GM23338 (cell line): ENCODE measurements at regions not wholly inside any gene's neighbourhood (a gene's known extent, or its start where the extent isn't known, plus 50 kb on each side); places are given as distances from the start of the nearest gene placed in this dataset.

ENCODE experiments used
- ATAC-seq: fragments of 200-7000 bp; cut with Tn5 transposase; 3 replicates; pipeline ENCODE4 v1.9.1; 2020
- DNase-seq: peaks from one replicate; pipeline ENCODE4 v3.0.0-alpha.2; 2015; ENCODE audit warnings: low spot score
- H2AFZ ChIP-seq: fragments of 200-600 bp; sonication (generic); 2 replicates; pipeline ENCODE4 v1.8.0; 2016; ENCODE audit warnings: antibody characterized with exemption, mild to moderate bottlenecking, moderate library complexity
- H3F3A ChIP-seq: fragments of 200-600 bp; sonication (generic); replicated peaks from 2 replicates; pipeline ENCODE4 v1.8.0; 2017; ENCODE audit warnings: antibody characterized with exemption, mixed run types, low read depth
- H3K27ac ChIP-seq: fragments of 200-600 bp; sonication (generic); 2 replicates; pipeline ENCODE4 v1.6.1; 2016; ENCODE audit warnings: low read depth
- H3K27me3 ChIP-seq: fragments of 200-600 bp; sonication (generic); 2 replicates; pipeline ENCODE4 v1.8.0; 2016; ENCODE audit warnings: mild to moderate bottlenecking, mixed run types, moderate library complexity; ENCODE audit not compliant: insufficient read depth
- H3K36me3 ChIP-seq: fragments of 200-600 bp; sonication (generic); 2 replicates; pipeline ENCODE4 v1.8.0; 2016; ENCODE audit warnings: mild to moderate bottlenecking; ENCODE audit not compliant: insufficient read depth
- H3K4me1 ChIP-seq: fragments of 200-600 bp; sonication (generic); 2 replicates; pipeline ENCODE4 v1.8.0; 2016; ENCODE audit warnings: mild to moderate bottlenecking, moderate library complexity; ENCODE audit not compliant: insufficient read depth
- H3K4me2 ChIP-seq: fragments of 200-600 bp; sonication (generic); 2 replicates; pipeline ENCODE4 v1.7.1; 2017; ENCODE audit warnings: mixed run types
- H3K4me3 ChIP-seq: fragments of 200-600 bp; sonication (generic); 2 replicates; pipeline ENCODE4 v1.6.1; 2016; ENCODE audit warnings: mixed run types
- H3K79me2 ChIP-seq: fragments of 200-600 bp; sonication (generic); replicated peaks from 2 replicates; pipeline ENCODE4 v1.8.0; 2017; ENCODE audit warnings: mild to moderate bottlenecking; ENCODE audit not compliant: insufficient read depth
- H3K9me2 ChIP-seq: fragments of 200-600 bp; sonication (generic); 2 replicates; pipeline ENCODE4 v1.8.0; 2017; ENCODE audit not compliant: insufficient read depth
- H4K20me1 ChIP-seq: fragments of 200-600 bp; sonication (generic); replicated peaks from 2 replicates; pipeline ENCODE4 v1.8.0; 2017; ENCODE audit warnings: mild to moderate bottlenecking; ENCODE audit not compliant: insufficient read depth
- H3K27ac Mint-ChIP-seq: 2 replicates; pipeline ENCODE4 v1.8.0; 2020; ENCODE audit warnings: inconsistent platforms, mild to moderate bottlenecking, moderate library complexity, mixed read lengths
- H3K27me3 Mint-ChIP-seq: 3 replicates; pipeline ENCODE4 v1.8.0; 2022; ENCODE audit warnings: low read depth, mild to moderate bottlenecking, moderate library complexity, mixed read lengths, inconsistent platforms; ENCODE audit not compliant: insufficient read depth, poor library complexity
- H3K36me3 Mint-ChIP-seq: 3 replicates; pipeline ENCODE4 v1.8.0; 2021; ENCODE audit warnings: low read depth, mild to moderate bottlenecking, inconsistent platforms, moderate library complexity, mixed read lengths
- H3K4me1 Mint-ChIP-seq: 3 replicates; pipeline ENCODE4 v1.8.0; 2020; ENCODE audit warnings: mild to moderate bottlenecking, inconsistent platforms, mixed read lengths
- H3K4me3 Mint-ChIP-seq: 3 replicates; pipeline ENCODE4 v1.8.0; 2021; ENCODE audit warnings: moderate library complexity, mild to moderate bottlenecking, inconsistent platforms, mixed read lengths
- H3K9me3 Mint-ChIP-seq: 3 replicates; pipeline ENCODE4 v1.8.0; 2020; ENCODE audit warnings: moderate library complexity, mild to moderate bottlenecking, inconsistent platforms, mixed read lengths
- CREB1 ChIP-seq: fragments of 250-450 bp; sonication (Bioruptor Pico); IDR thresholded peaks from 2 replicates; pipeline ENCODE4 v1.5.0; 2020; ENCODE audit warnings: low read depth, mild to moderate bottlenecking, moderate library complexity
- CTCF ChIP-seq, 2 experiments: fragments of 200-600 bp in 1 of 2; sonication (generic) in 1 of 2; conservative IDR thresholded peaks; 2 replicates each; pipeline versions ENCODE4 v1.5.1 to v1.6.1; 2016 to 2017; ENCODE audit warnings: antibody characterized with exemption in 2 of 2, low read depth in 2 of 2, mild to moderate bottlenecking in 2 of 2, moderate library complexity in 1 of 2
- ETS1 ChIP-seq: IDR thresholded peaks from 2 replicates; pipeline ENCODE4 v1.6.1; 2016; ENCODE audit warnings: antibody characterized with exemption
- EZH2 ChIP-seq: fragments of 200-600 bp; sonication (generic); IDR thresholded peaks from one replicate; pipeline ENCODE4 v1.8.0; 2017; ENCODE audit warnings: antibody characterized with exemption, mild to moderate bottlenecking, low read depth; ENCODE audit not compliant: unreplicated experiment
- EZH2phosphoT487 ChIP-seq: fragments of 200-600 bp; sonication (generic); IDR thresholded peaks from one replicate; pipeline ENCODE4 v1.8.1; 2018; ENCODE audit warnings: antibody characterized with exemption; ENCODE audit not compliant: unreplicated experiment
- JUNB ChIP-seq: IDR thresholded peaks from one replicate; pipeline ENCODE4 v1.6.1; 2016; ENCODE audit warnings: antibody characterized with exemption; ENCODE audit not compliant: unreplicated experiment
- NANOG ChIP-seq: IDR thresholded peaks from 2 replicates; pipeline ENCODE4 v1.6.1; 2016; ENCODE audit warnings: antibody characterized with exemption, borderline replicate concordance
- POLR2AphosphoS5 ChIP-seq: IDR thresholded peaks from 2 replicates; pipeline ENCODE4 v1.6.1; 2016; ENCODE audit warnings: antibody characterized with exemption, low read depth
- REST ChIP-seq: IDR thresholded peaks from one replicate; pipeline ENCODE4 v1.6.1; 2018; ENCODE audit warnings: antibody characterized with exemption; ENCODE audit not compliant: unreplicated experiment
- STAT1 ChIP-seq: IDR thresholded peaks from one replicate; pipeline ENCODE4 v1.6.1; 2016; ENCODE audit warnings: antibody characterized with exemption; ENCODE audit not compliant: unreplicated experiment
- ZNF114 ChIP-seq: fragments of 250-450 bp; sonication (Bioruptor Pico); IDR thresholded peaks from 2 replicates; pipeline ENCODE4 v1.5.0; 2020; ENCODE audit warnings: mild to moderate bottlenecking, moderate library complexity
- ZNF331 ChIP-seq: fragments of 250-450 bp; sonication (Bioruptor Pico); IDR thresholded peaks from 2 replicates; pipeline ENCODE4 v1.5.0; 2020; ENCODE audit warnings: low read depth, mild to moderate bottlenecking, moderate library complexity
- ZNF462 ChIP-seq: fragments of 250-450 bp; sonication (Bioruptor Pico); IDR thresholded peaks from 2 replicates; pipeline ENCODE4 v1.5.0; 2020; ENCODE audit warnings: mild to moderate bottlenecking, moderate library complexity

GRCh38 chr5:175288048-175288621, 155.8 kb downstream of the DRD1 start:
- 0 out of 2 replicates have a peak, but pooled peaks cover 5% of the 10 kb centered on the region for H3K9me2 ChIP-seq
- no peak overlapping the region for H3K4me3 ChIP-seq
- ATAC-seq (no peak), DNase-seq (no peak)
- no peaks in the 10 kb centered on the region for H3K27me3 Mint-ChIP-seq
- no peak overlapping the region for H3K4me3 Mint-ChIP-seq
- H3K4me1 ChIP-seq: no peaks in the 10 kb centered on the region
- H3K27ac ChIP-seq: no peak overlapping the region
- no peak for TF ChIP-seq STAT1
- no peak for TF ChIP-seq REST
- TF ChIP-seq ZNF114 (CRISPR knock-in tag): no peak
- no peak for TF ChIP-seq EZH2phosphoT487
- no peak for TF ChIP-seq EZH2
- no peak for TF ChIP-seq NANOG
- TF ChIP-seq ZNF331 (CRISPR knock-in tag): no peak
- no peak for TF ChIP-seq CTCF (conservative IDR thresholded peaks at IDR 0.05; ENCODE audit: low read depth in 2 of 2)
- TF ChIP-seq JUNB: no peak
- no peak for TF ChIP-seq ZNF462 (CRISPR knock-in tag)
- TF ChIP-seq ETS1: no peak
- no peak for TF ChIP-seq POLR2AphosphoS5
- no peak for TF ChIP-seq CREB1 (CRISPR knock-in tag)
- H3K4me1 Mint-ChIP-seq: no peaks in the 10 kb centered on the region
- no peak overlapping the region for H3K4me2 ChIP-seq
- H3K9me3 Mint-ChIP-seq: no peaks in the 10 kb centered on the region; the same call in 2 of the 3 replicates
- no peaks in the 10 kb centered on the region for H3K36me3 ChIP-seq
- no peaks in the 10 kb centered on the region for H3F3A ChIP-seq
- no peaks in the 10 kb centered on the region for H3K27me3 ChIP-seq
- H4K20me1 ChIP-seq: no peaks in the 10 kb centered on the region
- H3K79me2 ChIP-seq: no peaks in the 10 kb centered on the region
- no peak overlapping the region for H2AFZ ChIP-seq
- no peaks in the 10 kb centered on the region for H3K36me3 Mint-ChIP-seq
- H3K27ac Mint-ChIP-seq: no peak overlapping the region
